Kidney (tissue), 13 donors: ENCODE measurements at regions not wholly inside any gene's neighbourhood (a gene's known extent, or its start where the extent isn't known, plus 50 kb on each side); places are given as distances from the start of the nearest gene placed in this dataset.
A peak's percentile ranks its signal among the peaks of the same experiment; 100 is the strongest.

Source experiments
- DNase-seq, 5 donors: peaks; one replicate each; pipeline ENCODE4 v3.0.0-alpha.2; 2013 to 2020
- FAIRE-seq: peaks from 2 replicates; lab custom pipeline; 2012; peaks lifted over from hg19 to GRCh38; lab: Jason Lieb, UNC
- H3K27ac ChIP-seq, 2 donors: one replicate each; pipeline ENCODE4 v1.7.0; 2013; ENCODE audit warnings: low read depth in 2 of 2, low read length in 2 of 2, inconsistent platforms in 1 of 2
- H3K27me3 ChIP-seq: one replicate; pipeline ENCODE4 v1.7.1; 2013; ENCODE audit warnings: low read length, inconsistent platforms; ENCODE audit not compliant: control insufficient read depth, insufficient read depth
- H3K36me3 ChIP-seq, 3 donors: one replicate each; pipeline versions ENCODE4 v1.7.0 to v1.7.1; 2013; ENCODE audit warnings: low read length in 3 of 3, control low read depth in 1 of 3, inconsistent platforms in 1 of 3; ENCODE audit not compliant: insufficient read depth in 3 of 3, control insufficient read depth in 2 of 3
- H3K4me1 ChIP-seq, 3 donors: one replicate each; pipeline versions ENCODE4 v1.7.0 to v1.7.1; 2013; ENCODE audit warnings: low read length in 3 of 3, inconsistent platforms in 1 of 3, low read depth in 1 of 3; ENCODE audit not compliant: control insufficient read depth in 2 of 3, insufficient read depth in 2 of 3
- H3K4me3 ChIP-seq, 3 donors: one replicate each; pipeline versions ENCODE4 v1.7.0 to v1.8.1; 2013; ENCODE audit warnings: low read length in 3 of 3, control low read depth in 1 of 3, inconsistent platforms in 1 of 3
- H3K9ac ChIP-seq, 3 donors: one replicate each; pipeline versions ENCODE4 v1.7.0 to v1.7.1; 2013; ENCODE audit warnings: low read length in 3 of 3, control low read depth in 1 of 3, inconsistent platforms in 1 of 3
- H3K9me3 ChIP-seq, 3 donors: one replicate each; pipeline versions ENCODE4 v1.7.0 to v1.7.1; 2013; ENCODE audit warnings: low read length in 3 of 3, control low read depth in 1 of 3, inconsistent platforms in 1 of 3; ENCODE audit not compliant: control insufficient read depth in 2 of 3, insufficient read depth in 1 of 3
- intact Hi-C: fragments of 100-400 bp; cut with DNase I; formaldehyde crosslinking; loops from one replicate; pipeline ENCODE4 v1.11.1; 2022
- TF ChIP-seq, protein P1 (sequence below): IDR thresholded peaks from 3 replicates; pipeline ENCODE4 v1.5.1; 2012; ENCODE audit warnings: mild to moderate bottlenecking, moderate library complexity, borderline replicate concordance; ENCODE audit not compliant: insufficient read depth; ENCODE audit errors: extremely low read depth
- donor health status: control.
- donor health status: control.
- donor health status: control.
- donor health status: control.
- donor health status: control.
- donor health status: DM: yes; HTN: yes; CAD: no.
- donor health status: Normal renal cell carcinoma (clear cell type).

DNA sequence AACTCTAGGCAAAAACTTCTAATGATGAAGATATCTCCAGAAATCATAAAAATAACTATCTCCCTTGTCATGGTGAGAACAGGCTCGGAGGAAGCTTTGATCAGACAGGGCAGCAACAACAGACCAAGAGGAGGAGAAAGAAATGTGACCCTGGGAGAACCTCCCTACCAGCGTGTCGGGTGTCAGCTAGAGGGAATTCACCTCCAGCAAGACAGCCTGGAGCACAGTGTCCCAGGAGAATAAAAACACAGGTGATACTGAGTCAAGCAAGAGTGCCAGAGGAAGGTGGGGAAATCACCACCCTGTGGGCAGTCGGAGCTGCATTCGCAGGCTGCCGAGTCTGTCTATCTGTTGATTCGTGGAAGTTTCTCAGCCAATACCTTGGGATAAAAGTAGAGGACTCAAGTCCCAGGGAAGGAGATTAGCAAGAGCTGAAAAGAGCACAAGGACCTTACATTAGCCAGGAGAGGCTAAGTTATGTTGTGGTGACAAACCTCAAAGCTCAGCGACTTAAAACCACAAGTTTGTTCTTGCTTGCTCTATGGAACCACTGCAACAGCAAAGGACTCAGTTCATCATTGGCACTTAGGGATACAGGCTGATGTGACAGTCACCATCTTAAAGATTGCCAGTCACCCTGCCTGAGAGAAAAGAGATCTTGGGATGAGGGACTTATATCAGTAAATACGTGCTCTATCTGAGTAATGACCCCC, 598.3 kb downstream of the CCDC171 start:
- no peaks in the 10 kb centered on the region for H3K36me3 ChIP-seq
- no peak overlapping the region for H3K27ac ChIP-seq
- H3K27me3 ChIP-seq: no peaks in the 10 kb centered on the region
- H3K9ac ChIP-seq: no peak overlapping the region
- TF ChIP-seq, protein P1, sequence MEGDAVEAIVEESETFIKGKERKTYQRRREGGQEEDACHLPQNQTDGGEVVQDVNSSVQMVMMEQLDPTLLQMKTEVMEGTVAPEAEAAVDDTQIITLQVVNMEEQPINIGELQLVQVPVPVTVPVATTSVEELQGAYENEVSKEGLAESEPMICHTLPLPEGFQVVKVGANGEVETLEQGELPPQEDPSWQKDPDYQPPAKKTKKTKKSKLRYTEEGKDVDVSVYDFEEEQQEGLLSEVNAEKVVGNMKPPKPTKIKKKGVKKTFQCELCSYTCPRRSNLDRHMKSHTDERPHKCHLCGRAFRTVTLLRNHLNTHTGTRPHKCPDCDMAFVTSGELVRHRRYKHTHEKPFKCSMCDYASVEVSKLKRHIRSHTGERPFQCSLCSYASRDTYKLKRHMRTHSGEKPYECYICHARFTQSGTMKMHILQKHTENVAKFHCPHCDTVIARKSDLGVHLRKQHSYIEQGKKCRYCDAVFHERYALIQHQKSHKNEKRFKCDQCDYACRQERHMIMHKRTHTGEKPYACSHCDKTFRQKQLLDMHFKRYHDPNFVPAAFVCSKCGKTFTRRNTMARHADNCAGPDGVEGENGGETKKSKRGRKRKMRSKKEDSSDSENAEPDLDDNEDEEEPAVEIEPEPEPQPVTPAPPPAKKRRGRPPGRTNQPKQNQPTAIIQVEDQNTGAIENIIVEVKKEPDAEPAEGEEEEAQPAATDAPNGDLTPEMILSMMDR: no peak
- H3K9me3 ChIP-seq: no peaks in the 10 kb centered on the region
- no peak for FAIRE-seq
- no peaks in the 10 kb centered on the region for H3K4me1 ChIP-seq
- H3K4me3 ChIP-seq: no peak overlapping the region
- DNase-seq: peak in 1 of 5 donors; percentile 29
- intact Hi-C loops: no loop called here

DNA sequence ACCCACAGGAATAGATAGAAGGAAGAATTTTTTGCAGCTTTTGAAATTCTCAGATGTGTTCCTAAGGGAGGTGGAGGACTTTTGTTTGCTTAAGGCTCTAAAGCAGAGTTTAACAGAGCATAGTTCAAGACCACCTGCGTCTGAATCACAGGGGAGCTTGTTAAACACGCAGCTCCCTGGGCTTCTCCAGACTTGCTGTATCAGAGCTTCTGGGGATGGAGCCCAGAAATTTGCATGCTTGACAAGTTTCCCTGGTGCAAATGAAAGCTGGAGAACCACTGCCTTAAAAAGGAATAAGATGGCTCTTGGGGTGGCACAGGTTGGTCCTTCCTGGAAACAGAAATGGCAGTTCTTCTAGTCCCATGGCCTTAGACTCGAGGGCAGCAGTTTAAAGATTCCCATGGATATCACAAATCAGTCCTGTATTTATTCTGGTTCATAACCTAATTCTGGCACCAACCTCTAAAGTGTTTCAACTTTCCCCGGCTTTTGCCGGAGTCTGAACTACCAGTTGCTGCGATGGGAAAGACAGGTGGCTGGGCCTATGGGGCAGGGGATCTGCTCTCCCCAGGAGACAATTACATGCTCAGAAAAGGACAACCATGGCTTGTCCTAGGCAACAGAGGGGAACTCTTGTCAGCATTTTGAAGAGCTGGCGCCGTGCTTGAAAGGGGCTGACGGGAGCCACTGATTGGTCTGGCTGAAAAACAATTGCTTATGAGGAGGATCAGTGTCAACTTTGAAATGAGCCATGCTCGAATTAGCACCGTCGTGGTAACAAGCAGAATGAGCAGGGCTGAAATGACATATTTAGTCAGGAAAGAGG, 599.6 kb downstream of the CCDC171 start:
- TF ChIP-seq, protein P1: no peak
- Histone ChIP-seq H3K27me3 (no peaks in the 10 kb centered on the region), H3K36me3 (no peaks in the 10 kb centered on the region), H3K9me3 (no peaks in the 10 kb centered on the region), H3K9ac (no peak overlapping the region), H3K4me1 (no peaks in the 10 kb centered on the region), H3K4me3 (no peak overlapping the region), H3K27ac (no peak overlapping the region)
- intact Hi-C loops: no loop called here
- no peak for DNase-seq
- FAIRE-seq: no peak

DNA sequence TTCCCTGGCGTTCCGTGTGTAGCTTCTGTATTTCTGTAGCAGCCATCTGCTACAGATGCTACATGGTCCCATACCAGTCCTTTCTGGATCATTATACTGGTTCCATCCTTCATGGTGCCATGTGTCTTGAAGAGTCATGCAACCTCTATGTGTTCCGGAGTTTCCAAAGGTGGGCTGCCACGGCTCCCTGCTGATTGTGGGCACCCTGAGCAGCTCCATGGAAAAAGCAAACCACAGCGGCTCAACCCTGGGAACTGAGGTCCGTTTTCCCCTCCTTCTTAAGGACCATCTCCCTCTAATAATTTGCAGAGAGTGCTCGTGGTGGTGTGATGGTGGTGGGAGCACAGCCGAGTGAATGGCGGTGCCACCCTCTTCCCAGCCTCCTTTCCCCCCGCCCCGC, 600.4 kb downstream of the CCDC171 start:
- H3K27ac ChIP-seq: no peak overlapping the region
- TF ChIP-seq, protein P1: no peak
- intact Hi-C loops: no loop called here
- FAIRE-seq (no peak), DNase-seq (no peak)
- no peak overlapping the region for H3K4me3 ChIP-seq
- no peak overlapping the region for H3K9ac ChIP-seq
- H3K27me3 ChIP-seq: no peaks in the 10 kb centered on the region
- no peaks in the 10 kb centered on the region for H3K9me3 ChIP-seq
- H3K36me3 ChIP-seq: no peaks in the 10 kb centered on the region
- no peaks in the 10 kb centered on the region for H3K4me1 ChIP-seq
